Mesendoderm (in vitro differentiated cells): ENCODE measurements at regions not wholly inside any gene's neighbourhood (a gene's known extent, or its start where the extent isn't known, plus 50 kb on each side); places are given as distances from the start of the nearest gene placed in this dataset.

Experiments used
- DNase-seq: peaks from one replicate; pipeline ENCODE4 v3.0.0; 2013
- H2AK5ac ChIP-seq: 2 replicates; pipeline ENCODE4 v1.6.1; 2013; ENCODE audit warnings: low read length, inconsistent platforms
- H2BK120ac ChIP-seq: 2 replicates; pipeline ENCODE4 v1.6.1; 2013; ENCODE audit warnings: low read depth, mild to moderate bottlenecking, low read length, moderate library complexity, mixed read lengths
- H2BK15ac ChIP-seq: replicated peaks from 2 replicates; pipeline ENCODE4 v1.6.1; 2013; ENCODE audit warnings: low read depth, mild to moderate bottlenecking, moderate library complexity
- H2BK5ac ChIP-seq: 2 replicates; pipeline ENCODE4 v1.6.1; 2013; ENCODE audit warnings: low read length, inconsistent platforms
- H3K18ac ChIP-seq: 2 replicates; pipeline ENCODE4 v1.6.1; 2013; ENCODE audit warnings: mild to moderate bottlenecking, low read length, mixed read lengths
- H3K23ac ChIP-seq: one replicate; pipeline ENCODE4 v1.6.1; 2013; ENCODE audit warnings: low read length
- H3K27ac ChIP-seq: 2 replicates; pipeline ENCODE4 v1.5.1; 2013; ENCODE audit warnings: low read depth, mild to moderate bottlenecking, inconsistent platforms, low read length, moderate library complexity
- H3K27me3 ChIP-seq: 2 replicates; pipeline ENCODE4 v1.6.1; 2013; ENCODE audit warnings: low read length, control low read depth, mild to moderate bottlenecking, inconsistent platforms; ENCODE audit not compliant: insufficient read depth, poor library complexity
- H3K36me3 ChIP-seq: 2 replicates; pipeline ENCODE4 v1.6.1; 2013; ENCODE audit warnings: low read length, inconsistent platforms; ENCODE audit not compliant: control insufficient read depth, insufficient read depth
- H3K4ac ChIP-seq: one replicate; pipeline ENCODE4 v1.6.1; 2013; ENCODE audit warnings: low read depth, mild to moderate bottlenecking, low read length, moderate library complexity
- H3K4me1 ChIP-seq: 2 replicates; pipeline ENCODE4 v1.6.1; 2013; ENCODE audit warnings: low read depth, low read length, inconsistent platforms; ENCODE audit not compliant: control insufficient read depth
- H3K4me2 ChIP-seq: 2 replicates; pipeline ENCODE4 v1.6.1; 2013; ENCODE audit warnings: low read length
- H3K4me3 ChIP-seq: 2 replicates; pipeline ENCODE4 v1.5.1; 2013; ENCODE audit warnings: mild to moderate bottlenecking, low read length
- H3K56ac ChIP-seq: one replicate; pipeline ENCODE4 v1.6.1; 2013; ENCODE audit warnings: low read length
- H3K79me1 ChIP-seq: 2 replicates; pipeline ENCODE4 v1.6.1; 2013; ENCODE audit warnings: low read length, inconsistent platforms
- H3K79me2 ChIP-seq: 2 replicates; pipeline ENCODE4 v1.6.1; 2013; ENCODE audit warnings: mild to moderate bottlenecking, low read length; ENCODE audit not compliant: control insufficient read depth, insufficient read depth
- H3K9ac ChIP-seq: 2 replicates; pipeline ENCODE4 v1.6.1; 2013; ENCODE audit warnings: low read length, inconsistent platforms
- H4K5ac ChIP-seq: one replicate; pipeline ENCODE4 v1.6.1; 2013; ENCODE audit warnings: low read length
- H4K8ac ChIP-seq: one replicate; pipeline ENCODE4 v1.6.1; 2013; ENCODE audit warnings: low read depth, mild to moderate bottlenecking, control low read depth, low read length, moderate library complexity
- WGBS: extraction: QIAGEN DNeasy Blood & Tissue Kit; methylation state at CpG from one replicate; pipeline ENCODE4 v1.1.7; 2013; ENCODE audit warnings: low lambda C conversion rate, missing lambda C conversion rate; ENCODE audit not compliant: insufficient coverage; ENCODE audit errors: extremely low coverage; 5-methylcytosine and 5-hydroxymethylcytosine counted together

GRCh38 chr18:68219872-68220271 lies 495.0 kb downstream of the TMX3 start:
- H3K56ac ChIP-seq = no peak overlapping the region
- no peak overlapping the region for H3K9ac ChIP-seq
- no peak overlapping the region for H4K8ac ChIP-seq
- no peak overlapping the region for H3K4me2 ChIP-seq
- H2BK5ac ChIP-seq = no peak overlapping the region
- no peak overlapping the region for H2BK15ac ChIP-seq
- no peaks in the 10 kb centered on the region for H3K27me3 ChIP-seq
- DNase-seq = peak; percentile 7
- H4K5ac ChIP-seq = no peak overlapping the region
- no peaks in the 10 kb centered on the region for H3K79me2 ChIP-seq
- H3K18ac ChIP-seq = no peak overlapping the region
- H2BK120ac ChIP-seq = no peak overlapping the region
- no peaks in the 10 kb centered on the region for H3K79me1 ChIP-seq
- no peak overlapping the region for H3K4me3 ChIP-seq
- no peak overlapping the region for H3K27ac ChIP-seq
- H3K4me1 ChIP-seq = no peaks in the 10 kb centered on the region
- no peak overlapping the region for H3K4ac ChIP-seq
- no peak overlapping the region for H3K23ac ChIP-seq
- H3K36me3 ChIP-seq = no peaks in the 10 kb centered on the region
- no peak overlapping the region for H2AK5ac ChIP-seq

GRCh38 chr18:68219274-68219673 lies 495.6 kb downstream of the TMX3 start:
- Histone ChIP-seq H2BK120ac (no peak overlapping the region), H3K4ac (no peak overlapping the region), H3K56ac (no peak overlapping the region), H3K79me1 (no peaks in the 10 kb centered on the region), H3K79me2 (no peaks in the 10 kb centered on the region), H3K23ac (no peak overlapping the region), H4K5ac (no peak overlapping the region), H3K36me3 (no peaks in the 10 kb centered on the region), H3K4me1 (no peaks in the 10 kb centered on the region), H3K9ac (no peak overlapping the region), H2BK15ac (no peak overlapping the region), H3K27ac (no peak overlapping the region), H2AK5ac (no peak overlapping the region), H3K4me2 (no peak overlapping the region), H2BK5ac (no peak overlapping the region), H3K27me3 (no peaks in the 10 kb centered on the region), H4K8ac (no peak overlapping the region), H3K4me3 (no peak overlapping the region), H3K18ac (no peak overlapping the region)
- no peak for DNase-seq
- WGBS = no CpG with 5 or more reads among the region's 2 CpGs

- Histone ChIP-seq H3K4ac (no peak overlapping the region), H2AK5ac (no peak overlapping the region), H2BK5ac (no peak overlapping the region), H3K56ac (no peak overlapping the region), H3K79me2 (no peaks in the 10 kb centered on the region), H2BK120ac (no peak overlapping the region), H3K4me3 (no peak overlapping the region), H3K27ac (no peak overlapping the region), H3K4me1 (no peaks in the 10 kb centered on the region), H3K18ac (no peak overlapping the region), H3K79me1 (no peaks in the 10 kb centered on the region), H3K23ac (no peak overlapping the region), H2BK15ac (no peak overlapping the region), H4K8ac (no peak overlapping the region), H3K36me3 (no peaks in the 10 kb centered on the region), H4K5ac (no peak overlapping the region), H3K9ac (no peak overlapping the region), H3K27me3 (no peaks in the 10 kb centered on the region), H3K4me2 (no peak overlapping the region)
- no peak for DNase-seq
- no CpG with 5 or more reads among the region's 4 CpGs for WGBS
Measured at GRCh38 chr18:68215931-68216330, 499.0 kb downstream of the TMX3 start.

- H3K27me3 ChIP-seq = no peaks in the 10 kb centered on the region
- H2BK15ac ChIP-seq = no peak overlapping the region
- DNase-seq = no peak
- no peaks in the 10 kb centered on the region for H3K79me1 ChIP-seq
- no peak overlapping the region for H4K5ac ChIP-seq
- H3K27ac ChIP-seq = no peak overlapping the region
- no peak overlapping the region for H2AK5ac ChIP-seq
- no peak overlapping the region for H3K9ac ChIP-seq
- H2BK5ac ChIP-seq = no peak overlapping the region
- no peaks in the 10 kb centered on the region for H3K79me2 ChIP-seq
- no peak overlapping the region for H2BK120ac ChIP-seq
- no peak overlapping the region for H3K56ac ChIP-seq
- no peak overlapping the region for H3K4me3 ChIP-seq
- no peaks in the 10 kb centered on the region for H3K4me1 ChIP-seq
- no peaks in the 10 kb centered on the region for H3K36me3 ChIP-seq
- H3K4ac ChIP-seq = no peak overlapping the region
- H3K23ac ChIP-seq = no peak overlapping the region
- no peak overlapping the region for H3K4me2 ChIP-seq
- no peak overlapping the region for H4K8ac ChIP-seq
- no peak overlapping the region for H3K18ac ChIP-seq
- no CpG with 5 or more reads among the region's 5 CpGs for WGBS
Measured at GRCh38 chr18:68186039-68186438, 528.9 kb downstream of the TMX3 start.

GRCh38 chr18:68181956-68182355 lies 533.0 kb downstream of the TMX3 start:
- no peak overlapping the region for H2AK5ac ChIP-seq
- no peak overlapping the region for H4K8ac ChIP-seq
- H3K18ac ChIP-seq = no peak overlapping the region
- H3K4me2 ChIP-seq = no peak overlapping the region
- H4K5ac ChIP-seq = no peak overlapping the region
- H3K27me3 ChIP-seq = no peaks in the 10 kb centered on the region
- DNase-seq = no peak
- H3K36me3 ChIP-seq = no peaks in the 10 kb centered on the region
- H2BK5ac ChIP-seq = no peak overlapping the region
- H3K23ac ChIP-seq = no peak overlapping the region
- H2BK120ac ChIP-seq = no peak overlapping the region
- no peak overlapping the region for H3K9ac ChIP-seq
- no peak overlapping the region for H3K27ac ChIP-seq
- no peaks in the 10 kb centered on the region for H3K4me1 ChIP-seq
- no peaks in the 10 kb centered on the region for H3K79me2 ChIP-seq
- H3K79me1 ChIP-seq = no peaks in the 10 kb centered on the region
- no peak overlapping the region for H3K56ac ChIP-seq
- no peak overlapping the region for H3K4me3 ChIP-seq
- no peak overlapping the region for H2BK15ac ChIP-seq
- WGBS = no CpG with 5 or more reads among the region's 2 CpGs
- no peak overlapping the region for H3K4ac ChIP-seq

- H4K5ac ChIP-seq = no peak overlapping the region
- no peak overlapping the region for H2BK15ac ChIP-seq
- WGBS = no CpG with 5 or more reads among the region's 2 CpGs
- no peak for DNase-seq
- no peak overlapping the region for H2BK5ac ChIP-seq
- no peaks in the 10 kb centered on the region for H3K79me2 ChIP-seq
- H3K18ac ChIP-seq = no peak overlapping the region
- no peak overlapping the region for H2BK120ac ChIP-seq
- no peak overlapping the region for H3K56ac ChIP-seq
- no peak overlapping the region for H3K9ac ChIP-seq
- no peaks in the 10 kb centered on the region for H3K36me3 ChIP-seq
- H3K4ac ChIP-seq = no peak overlapping the region
- H4K8ac ChIP-seq = no peak overlapping the region
- no peak overlapping the region for H3K4me2 ChIP-seq
- no peaks in the 10 kb centered on the region for H3K79me1 ChIP-seq
- H3K4me3 ChIP-seq = no peak overlapping the region
- no peaks in the 10 kb centered on the region for H3K27me3 ChIP-seq
- H3K23ac ChIP-seq = no peak overlapping the region
- no peak overlapping the region for H3K27ac ChIP-seq
- no peak overlapping the region for H2AK5ac ChIP-seq
- H3K4me1 ChIP-seq = no peaks in the 10 kb centered on the region
Measured at GRCh38 chr18:68179811-68180210, 535.1 kb downstream of the TMX3 start.
